HEK293 (cell line): ENCODE measurements at regions not wholly inside any gene's neighbourhood (a gene's known extent, or its start where the extent isn't known, plus 50 kb on each side); places are given as distances from the start of the nearest gene placed in this dataset.

ENCODE experiments used
- CTCF ChIA-PET: fragments of 350-600 bp; formaldehyde crosslinking; extraction: SDS; loops from one replicate; lab custom pipeline; 2021; ENCODE audit warnings: antibody characterized with exemption; lab: Yijun Ruan, JAX
- POLR2A ChIA-PET: fragments of 300-600 bp; formaldehyde crosslinking; extraction: SDS; loops from one replicate; lab custom pipeline; 2020; ENCODE audit warnings: antibody characterized with exemption, inconsistent platforms; lab: Yijun Ruan, JAX
- H3K27ac ChIP-seq: fragments of 200-500 bp; sonication (Bioruptor generic); 2 replicates; pipeline ENCODE4 v1.5.1; 2014; ENCODE audit warnings: low read depth, low read length, control low read depth, inconsistent platforms; ENCODE audit errors: extremely low read depth
- H3K36me3 ChIP-seq, 2 experiments: fragments of 200-500 bp in 1 of 2; sonication (Bioruptor generic) in 1 of 2; 1 replicate in 1 of 2; 2 replicates in 1 of 2; pipeline ENCODE4 v1.5.1; 2014 to 2017; ENCODE audit warnings: inconsistent platforms in 2 of 2, low read length in 2 of 2; ENCODE audit not compliant: control insufficient read depth in 2 of 2, insufficient read depth in 1 of 2
- H3K4me1 ChIP-seq: fragments of 200-500 bp; sonication (Bioruptor generic); 2 replicates; pipeline ENCODE4 v1.5.1; 2014; ENCODE audit warnings: mild to moderate bottlenecking, low read length, inconsistent platforms; ENCODE audit not compliant: control insufficient read depth, insufficient read depth
- H3K4me3 ChIP-seq: 2 replicates; pipeline ENCODE4 v1.5.1; 2011; ENCODE audit warnings: low read depth, mild to moderate bottlenecking, control low read depth, low read length, moderate library complexity
- H3K9me3 ChIP-seq: fragments of 200-500 bp; sonication (Bioruptor generic); 2 replicates; pipeline ENCODE4 v1.5.1; 2014; ENCODE audit warnings: low read depth, low read length, inconsistent platforms; ENCODE audit not compliant: control insufficient read depth, insufficient read depth
- BCL11A ChIP-seq: fragments of 450-650 bp; formaldehyde crosslinking; IDR thresholded peaks from 2 replicates; pipeline ENCODE4 v1.5.1; 2016; ENCODE audit warnings: low read depth, missing biosample characterization, missing genetic modification characterization
- GFI1B ChIP-seq: fragments of 450-650 bp; formaldehyde crosslinking; IDR thresholded peaks from 2 replicates; pipeline ENCODE4 v1.5.1; 2016; ENCODE audit warnings: missing biosample characterization, missing genetic modification characterization
- PRDM6 ChIP-seq: fragments of 450-650 bp; formaldehyde crosslinking; IDR thresholded peaks from 2 replicates; pipeline ENCODE4 v1.5.1; 2017; ENCODE audit warnings: missing biosample characterization, missing genetic modification characterization
- ZBTB26 ChIP-seq: fragments of 450-650 bp; formaldehyde crosslinking; optimal IDR thresholded peaks from 2 replicates; pipeline ENCODE3; 2016; ENCODE audit warnings: missing biosample characterization, mild to moderate bottlenecking, missing genetic modification characterization
- ZBTB6 ChIP-seq: fragments of 450-650 bp; formaldehyde crosslinking; IDR thresholded peaks from 2 replicates; pipeline ENCODE4 v1.5.1; 2017; ENCODE audit warnings: missing biosample characterization, missing genetic modification characterization
- ZFP37 ChIP-seq: fragments of 450-650 bp; formaldehyde crosslinking; IDR thresholded peaks from 2 replicates; pipeline ENCODE4 v1.5.1; 2016; ENCODE audit warnings: missing biosample characterization, missing genetic modification characterization
- ZNF114 ChIP-seq: fragments of 450-650 bp; formaldehyde crosslinking; IDR thresholded peaks from 2 replicates; pipeline ENCODE4 v1.5.0; 2017; ENCODE audit warnings: missing biosample characterization, missing genetic modification characterization
- ZNF19 ChIP-seq: fragments of 450-650 bp; formaldehyde crosslinking; IDR thresholded peaks from 2 replicates; pipeline ENCODE4; 2016; ENCODE audit warnings: missing biosample characterization, missing genetic modification characterization, low read depth
- ZNF239 ChIP-seq: fragments of 450-650 bp; formaldehyde crosslinking; IDR thresholded peaks from 2 replicates; pipeline ENCODE4 v1.5.1; 2016; ENCODE audit warnings: missing biosample characterization, missing genetic modification characterization
- ZNF302 ChIP-seq: fragments of 450-650 bp; formaldehyde crosslinking; IDR thresholded peaks from 2 replicates; pipeline ENCODE4 v1.5.1; 2016; ENCODE audit warnings: missing biosample characterization, missing genetic modification characterization, low read depth
- ZNF391 ChIP-seq: fragments of 450-650 bp; formaldehyde crosslinking; IDR thresholded peaks from 2 replicates; pipeline ENCODE4 v1.5.1; 2016; ENCODE audit warnings: low read depth, missing biosample characterization, missing genetic modification characterization, borderline replicate concordance
- ZNF473 ChIP-seq: fragments of 450-650 bp; formaldehyde crosslinking; IDR thresholded peaks from 2 replicates; pipeline ENCODE4 v1.5.1; 2017; ENCODE audit warnings: missing biosample characterization, missing genetic modification characterization
- ZNF518A ChIP-seq: fragments of 450-650 bp; formaldehyde crosslinking; conservative IDR thresholded peaks from 2 replicates; pipeline ENCODE4 v1.5.1; 2016; ENCODE audit warnings: low read depth, missing biosample characterization, missing genetic modification characterization
- ZNF549 ChIP-seq: fragments of 450-650 bp; IDR thresholded peaks from 2 replicates; pipeline ENCODE4 v1.5.1; 2018; ENCODE audit warnings: missing biosample characterization, missing genetic modification characterization, mild to moderate bottlenecking, inconsistent platforms, moderate library complexity
- ZNF558 ChIP-seq: fragments of 450-650 bp; formaldehyde crosslinking; IDR thresholded peaks from 2 replicates; pipeline ENCODE4 v1.5.1; 2016; ENCODE audit warnings: missing biosample characterization, missing genetic modification characterization
- ZNF621 ChIP-seq: fragments of 450-650 bp; formaldehyde crosslinking; IDR thresholded peaks from 2 replicates; pipeline ENCODE4 v1.5.1; 2017; ENCODE audit warnings: missing biosample characterization, missing genetic modification characterization
- ZNF624 ChIP-seq: fragments of 450-650 bp; formaldehyde crosslinking; IDR thresholded peaks from 2 replicates; pipeline ENCODE4 v1.5.1; 2017; ENCODE audit warnings: missing biosample characterization, missing genetic modification characterization
- ZNF629 ChIP-seq: fragments of 450-650 bp; formaldehyde crosslinking; IDR thresholded peaks from 2 replicates; pipeline ENCODE4 v1.5.1; 2017; ENCODE audit warnings: missing biosample characterization, missing genetic modification characterization
- ZNF768 ChIP-seq: fragments of 450-650 bp; formaldehyde crosslinking; IDR thresholded peaks from 2 replicates; pipeline ENCODE4 v1.5.1; 2018; ENCODE audit warnings: missing biosample characterization, mild to moderate bottlenecking, missing genetic modification characterization
- ZNF792 ChIP-seq: fragments of 450-650 bp; formaldehyde crosslinking; IDR thresholded peaks from 2 replicates; pipeline ENCODE4 v1.5.1; 2016; ENCODE audit warnings: missing biosample characterization, missing genetic modification characterization

- TF ChIP-seq ZBTB6 (tag by site-specific recombination) (no peak), ZNF629 (no peak), ZNF114 (tag by site-specific recombination) (no peak), ZBTB26 (no peak), ZNF768 (tag by site-specific recombination) (no peak), ZNF549 (tag by site-specific recombination) (no peak), ZNF239 (tag by site-specific recombination) (no peak), BCL11A (no peak)
- TF ChIP-seq, all 188 proteins: peak for 0
Observed at GRCh38 chr21:16537501-16537900, 807.7 kb downstream of the USP25 start (continued).

- CTCF ChIA-PET, result no interaction called here
- H3K36me3 ChIP-seq, result no peaks in the 10 kb centered on the region
- TF ChIP-seq ZNF624 (tag by site-specific recombination) (no peak), ZNF621 (tag by site-specific recombination) (no peak), ZFP37 (tag by site-specific recombination) (no peak), ZNF792 (tag by site-specific recombination) (no peak), ZNF473 (no peak), ZNF302 (tag by site-specific recombination) (no peak), ZNF19 (no peak), ZNF558 (tag by site-specific recombination) (no peak), GFI1B (tag by site-specific recombination) (no peak), PRDM6 (tag by site-specific recombination) (no peak), ZNF391 (no peak), ZNF518A (tag by site-specific recombination) (no peak)
- no peak overlapping the region for H3K4me3 ChIP-seq
- H3K27ac ChIP-seq, result no peak overlapping the region
- peaks cover 18% of the 10 kb centered on the region for H3K4me1 ChIP-seq
- no peaks in the 10 kb centered on the region; the same call in 1 of the 2 replicates for H3K9me3 ChIP-seq
- POLR2A ChIA-PET, result no interaction called here
Observed at GRCh38 chr21:16538405-16538804, 808.6 kb downstream of the USP25 start.
